Stimulated activated naive CD4-positive, alpha-beta T cell treated with Interleukin-2 at 50 U/mL for 16 hours (primary cell): ENCODE measurements at regions not wholly inside any gene's neighbourhood (a gene's known extent, or its start where the extent isn't known, plus 50 kb on each side); places are given as distances from the start of the nearest gene placed in this dataset.

Experiments used
- DNase-seq: peaks from one replicate; lab custom pipeline; 2025; lab: John Stamatoyannopoulos, UW

DNA sequence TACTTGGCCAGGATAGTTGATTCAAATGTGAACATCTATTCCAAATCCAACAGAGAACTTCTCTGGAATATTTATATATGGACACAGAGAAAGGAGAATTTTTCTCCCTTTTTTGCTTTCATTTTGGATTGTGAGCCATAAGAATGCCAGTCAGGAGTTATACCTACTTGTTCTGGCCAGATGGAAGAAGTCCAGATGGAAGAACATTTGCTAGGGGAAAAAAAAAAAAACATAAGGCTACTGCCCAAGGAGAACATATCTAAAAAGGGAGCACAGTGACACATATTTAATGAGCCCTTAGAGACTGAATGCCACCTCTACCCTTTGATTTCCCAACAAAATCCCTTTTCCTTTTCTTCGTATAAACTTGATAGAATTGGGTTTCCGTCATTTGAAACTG lies 61.7 kb upstream of the PPP2R2B start:
- DNase-seq = no peak

DNA sequence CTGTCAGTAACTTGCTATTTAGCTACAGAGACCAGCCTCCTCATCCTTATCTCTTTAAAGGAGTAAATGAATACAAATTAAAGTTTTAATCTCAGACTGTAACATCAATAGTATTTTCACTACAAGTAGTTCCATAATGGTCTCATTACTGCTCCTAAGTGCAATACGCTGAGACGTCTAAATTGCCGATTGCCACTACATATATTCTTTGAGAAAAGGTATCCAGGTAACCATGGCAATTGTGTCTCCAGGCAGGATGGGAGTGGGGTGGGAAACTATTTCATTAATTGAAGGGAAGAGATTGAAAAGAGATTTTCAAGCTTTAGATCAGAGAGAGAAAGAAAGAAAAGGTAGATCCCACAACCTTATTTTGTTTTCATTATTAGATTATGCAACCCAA lies 65.5 kb upstream of the PPP2R2B start:
- DNase-seq = no peak

DNA sequence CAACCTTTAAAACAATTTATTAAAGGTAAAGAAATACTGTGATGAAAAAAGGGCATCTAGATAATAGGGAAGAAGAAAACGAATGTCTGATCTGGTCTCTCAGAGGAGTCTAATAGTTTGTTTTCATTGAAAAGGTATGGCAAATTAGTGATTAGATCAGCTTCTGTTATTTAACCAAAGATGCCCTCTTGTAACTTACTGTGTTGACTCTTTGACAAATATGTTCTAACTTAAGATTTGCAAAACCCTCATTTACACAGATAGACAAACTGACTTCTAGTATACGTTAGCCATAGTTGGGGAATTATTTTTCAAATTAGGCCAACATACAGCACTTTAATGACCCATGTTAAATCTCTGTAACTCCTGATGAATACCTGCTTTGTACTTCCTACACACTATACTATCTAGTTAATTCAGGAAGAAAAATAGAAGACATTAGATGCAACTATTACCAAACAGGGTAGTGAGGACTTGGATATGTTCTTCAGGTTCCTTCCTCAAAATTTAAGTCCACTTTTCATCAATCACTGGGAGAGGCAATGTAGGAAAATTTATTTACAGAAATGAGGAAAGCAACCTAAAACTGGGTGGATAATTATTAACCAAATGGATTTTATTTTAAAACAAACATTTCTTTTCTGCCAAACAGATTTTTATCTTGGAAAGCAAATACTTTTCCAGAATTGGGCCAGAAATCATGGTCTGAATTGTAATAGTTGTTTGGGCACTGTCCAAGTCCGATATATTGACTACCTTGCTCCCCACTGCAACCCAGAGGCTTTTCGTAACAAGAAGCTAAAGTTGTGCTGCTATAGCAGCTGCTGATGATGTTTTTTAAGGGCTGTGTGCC lies 66.4 kb upstream of the PPP2R2B start:
- no peak for DNase-seq

DNA sequence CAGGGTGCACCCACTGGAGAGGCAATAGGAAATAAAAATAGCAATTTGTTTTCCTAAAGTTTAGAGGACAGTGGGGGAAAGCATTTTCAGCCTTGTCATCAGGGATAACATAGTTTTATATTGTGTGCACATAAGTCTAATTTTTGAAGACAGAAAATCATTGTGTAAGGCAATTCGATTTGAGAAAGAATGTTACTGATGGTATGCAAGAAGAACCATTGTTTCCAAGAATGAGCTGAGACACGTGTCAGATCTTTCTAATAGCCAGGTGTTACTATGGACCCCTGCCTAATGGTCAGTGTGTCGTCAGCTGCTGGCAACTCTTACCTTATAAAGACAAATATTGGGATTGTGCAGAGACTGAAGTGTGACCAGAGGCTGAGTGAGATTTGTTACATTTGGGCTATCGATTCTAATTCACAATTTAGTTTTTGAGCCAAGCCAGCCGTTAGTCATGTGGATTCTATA lies 67.1 kb upstream of the PPP2R2B start:
- no peak for DNase-seq

DNA sequence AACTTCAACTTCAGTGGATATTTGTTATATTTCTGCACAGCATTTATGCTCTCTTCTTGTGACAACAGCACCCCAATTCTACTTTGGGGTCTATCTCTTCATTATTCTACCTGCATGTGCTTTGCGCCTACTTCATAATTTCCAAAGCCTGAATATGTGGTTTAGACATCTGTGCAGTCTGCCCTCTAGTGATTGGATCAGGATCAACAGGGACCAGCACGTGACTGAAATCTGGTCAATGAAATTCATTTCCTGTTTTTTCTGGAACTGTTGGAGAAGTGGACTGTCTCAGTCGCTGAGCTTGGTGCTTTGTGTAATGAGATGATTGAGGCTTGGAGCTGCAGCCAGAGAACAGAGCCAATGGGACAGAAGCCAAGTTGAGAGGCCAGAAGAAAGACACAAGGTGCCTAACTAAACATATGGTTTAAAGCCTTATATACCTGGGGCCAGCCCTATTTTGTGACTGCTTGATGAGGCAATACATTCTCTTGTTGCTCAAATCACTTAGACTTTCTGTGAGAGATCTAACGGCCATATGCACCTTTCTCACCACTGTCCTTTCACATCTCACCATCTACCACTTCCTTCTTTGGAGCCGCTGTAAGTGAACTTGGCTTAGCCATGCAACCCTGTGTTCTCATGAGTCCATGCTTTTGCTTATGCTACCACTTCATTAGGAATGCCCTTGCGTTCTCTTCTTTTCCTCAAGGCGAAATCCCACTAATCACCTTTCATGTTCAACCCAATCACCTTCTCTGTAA lies 68.8 kb upstream of the PPP2R2B start:
- DNase-seq = no peak

DNA sequence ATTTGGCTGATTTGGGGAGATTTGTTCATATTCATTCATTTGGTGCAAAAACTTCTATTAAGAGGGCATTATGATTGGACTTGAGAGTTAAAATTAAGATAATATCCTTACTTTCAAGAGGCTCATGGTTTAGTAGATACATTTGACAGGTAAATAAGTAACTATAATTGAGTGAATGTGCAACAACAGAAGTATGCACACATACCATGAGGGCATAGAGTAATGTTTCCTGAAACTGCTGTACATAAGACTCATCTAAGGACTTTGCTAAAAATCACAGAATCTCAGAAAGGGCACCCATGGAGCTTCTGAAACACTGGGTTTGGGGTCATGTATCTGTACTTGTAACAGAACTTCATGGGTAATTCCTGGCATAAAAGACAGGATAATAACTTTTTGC lies 70.1 kb upstream of the PPP2R2B start:
- DNase-seq = no peak

DNA sequence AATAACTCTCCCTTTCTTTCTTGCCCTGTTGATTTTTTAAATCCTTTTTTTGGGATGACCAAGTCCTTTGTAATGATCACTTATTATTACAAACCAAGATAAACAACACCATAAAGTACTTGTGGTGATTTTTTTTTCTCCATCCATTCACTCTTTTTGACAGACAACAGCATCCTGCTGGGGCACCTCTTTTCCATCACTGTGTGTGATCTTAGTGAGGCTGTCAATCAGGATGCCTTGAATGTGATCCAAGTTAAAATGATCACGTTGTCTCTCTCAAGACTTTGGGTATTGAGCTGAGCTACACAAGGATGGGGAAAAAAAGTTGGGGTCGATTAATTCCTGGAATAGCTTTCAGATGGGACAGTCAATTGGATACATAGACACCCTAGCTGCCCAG lies 73.6 kb upstream of the PPP2R2B start:
- DNase-seq = no peak

DNA sequence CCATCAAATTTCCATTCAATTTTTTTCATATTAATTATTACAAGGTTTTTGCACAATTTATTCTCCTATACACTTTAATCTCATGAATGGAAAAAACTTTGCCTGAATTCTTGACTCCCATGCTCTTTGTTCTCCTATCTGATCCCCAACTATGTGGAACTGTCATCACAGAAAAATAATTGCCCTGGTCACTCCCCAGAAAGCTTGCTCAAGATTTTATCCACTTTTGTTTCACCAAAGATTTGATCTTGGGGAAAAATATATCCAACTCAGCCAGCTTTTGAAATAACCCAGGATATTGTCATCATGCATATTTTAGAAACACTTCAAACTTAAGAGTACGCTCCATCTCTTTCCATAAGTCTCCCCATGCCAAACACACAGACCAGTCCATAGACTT lies 77.7 kb upstream of the PPP2R2B start:
- DNase-seq = no peak

DNA sequence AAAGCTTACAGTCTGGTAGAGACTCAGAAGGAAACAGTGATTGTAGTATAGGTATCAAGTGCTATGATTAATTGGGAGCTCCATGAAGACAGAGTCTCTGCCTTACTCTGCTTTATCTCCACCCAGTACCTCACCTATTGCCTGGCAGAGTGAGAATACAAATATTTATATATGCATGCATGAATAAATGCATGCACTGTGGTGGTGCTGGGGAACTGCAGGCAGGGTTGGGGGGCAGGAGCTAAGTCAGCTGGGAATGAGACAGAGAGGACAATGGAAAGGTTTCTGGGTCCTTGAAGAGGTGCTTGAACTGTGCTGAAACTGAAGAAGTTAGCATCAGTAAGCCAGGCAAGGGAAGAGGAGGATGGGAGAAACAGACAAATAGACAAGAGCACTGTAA lies 80.8 kb upstream of the PPP2R2B start:
- no peak for DNase-seq

DNA sequence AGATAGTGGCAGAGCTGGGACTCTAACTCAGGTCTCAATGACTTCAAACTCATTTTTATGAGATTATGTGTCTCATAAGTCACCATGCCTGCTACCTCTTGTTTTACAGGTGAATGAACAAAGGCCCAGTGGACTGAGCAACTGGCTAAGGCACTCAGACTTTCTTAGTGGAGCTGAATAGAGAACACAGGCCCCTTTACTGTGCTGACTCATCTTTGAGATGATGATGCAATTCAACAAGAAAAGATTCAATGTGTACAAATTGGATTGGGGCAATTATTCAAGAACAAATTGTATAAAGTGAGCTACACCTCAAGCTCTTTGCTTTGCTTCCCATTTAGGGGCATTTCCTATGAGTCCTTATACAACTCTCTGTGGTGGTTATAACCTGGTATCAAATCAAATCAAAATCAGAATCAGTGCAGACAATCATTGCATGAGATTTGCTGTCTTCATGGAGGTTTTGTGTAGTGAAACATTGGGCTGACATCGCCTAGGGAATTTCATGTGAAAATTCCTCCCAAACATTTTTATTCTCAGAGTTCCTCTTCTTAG lies 84.3 kb upstream of the PPP2R2B start:
- DNase-seq = no peak

DNA sequence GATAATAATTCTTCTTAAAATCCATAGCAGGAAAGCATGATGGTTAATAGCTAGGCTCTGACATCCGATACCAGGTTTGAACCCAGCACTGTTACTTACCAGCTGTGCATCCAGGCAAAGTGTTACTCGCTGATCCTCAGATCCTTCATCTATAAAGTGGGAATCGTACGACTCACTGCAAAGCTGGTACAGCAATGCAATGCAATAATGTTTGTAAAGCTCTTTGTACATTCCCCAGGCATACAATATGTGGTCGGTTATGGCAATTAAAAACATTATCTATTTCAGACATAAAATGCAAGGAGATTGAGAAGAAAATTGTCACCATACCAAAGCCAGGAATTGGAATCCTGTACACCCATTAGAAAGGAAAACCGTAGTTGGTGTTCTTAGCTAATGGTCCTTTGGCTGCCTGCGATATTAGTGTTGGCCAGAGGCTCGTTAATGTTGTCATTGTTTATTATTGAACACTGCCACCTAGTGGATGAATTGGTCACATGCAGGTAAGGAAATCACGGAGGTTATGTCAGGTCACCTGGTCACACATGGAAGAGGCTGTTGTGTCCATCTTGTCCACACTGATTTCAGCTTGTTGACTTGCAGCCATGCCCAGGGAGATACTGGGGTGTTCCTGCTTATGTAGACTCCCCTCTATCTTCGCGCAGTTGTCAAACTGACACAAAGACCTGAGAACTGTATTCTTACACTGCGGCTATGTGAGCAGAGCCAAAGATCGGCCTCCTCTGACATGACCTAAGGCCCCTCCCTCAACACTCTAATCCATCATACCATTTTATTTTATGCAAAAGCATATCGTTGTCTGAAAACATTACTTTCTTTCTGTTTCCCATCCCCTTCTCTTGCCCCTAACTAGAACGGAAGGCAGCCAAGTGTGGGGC lies 87.5 kb upstream of the PPP2R2B start:
- DNase-seq = peak; percentile 11

DNA sequence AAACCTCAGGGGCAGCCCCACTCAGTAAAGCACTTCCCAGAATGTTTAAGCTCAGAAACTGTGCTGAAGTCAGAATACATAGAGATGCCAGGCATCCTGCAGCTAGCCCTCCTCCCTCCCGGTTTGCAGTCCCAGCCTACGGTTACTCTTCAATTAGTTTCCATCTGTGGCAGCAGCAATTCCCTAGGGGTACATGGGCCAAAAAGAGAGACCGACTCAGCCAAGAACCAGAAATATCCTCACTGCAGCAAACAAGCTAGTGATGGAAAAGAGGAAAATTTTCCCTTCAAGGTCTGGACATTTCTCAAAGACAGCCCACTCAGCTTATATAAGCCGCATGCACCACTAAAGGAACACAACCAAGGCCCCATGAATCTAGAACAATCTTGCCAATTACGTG lies 89.1 kb upstream of the PPP2R2B start:
- no peak for DNase-seq

DNA sequence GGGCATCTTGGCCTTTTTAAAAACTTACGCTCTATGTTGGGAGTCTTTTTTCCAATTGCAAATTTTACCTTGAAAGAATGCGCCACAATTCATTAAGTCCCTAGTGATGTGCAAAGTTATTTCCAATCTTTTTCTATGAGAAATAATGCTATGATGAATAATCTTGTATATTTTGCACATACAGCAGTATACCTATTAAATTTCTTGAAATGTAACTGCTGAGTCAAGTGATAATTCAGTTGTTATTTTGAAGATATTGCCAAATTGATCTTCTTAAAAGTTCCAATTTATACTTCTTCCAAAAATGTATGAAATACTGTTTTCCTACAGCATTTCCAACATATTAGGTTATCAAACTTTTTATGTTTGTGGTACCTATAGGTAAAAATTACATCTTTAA lies 92.8 kb upstream of the PPP2R2B start:
- no peak for DNase-seq

DNA sequence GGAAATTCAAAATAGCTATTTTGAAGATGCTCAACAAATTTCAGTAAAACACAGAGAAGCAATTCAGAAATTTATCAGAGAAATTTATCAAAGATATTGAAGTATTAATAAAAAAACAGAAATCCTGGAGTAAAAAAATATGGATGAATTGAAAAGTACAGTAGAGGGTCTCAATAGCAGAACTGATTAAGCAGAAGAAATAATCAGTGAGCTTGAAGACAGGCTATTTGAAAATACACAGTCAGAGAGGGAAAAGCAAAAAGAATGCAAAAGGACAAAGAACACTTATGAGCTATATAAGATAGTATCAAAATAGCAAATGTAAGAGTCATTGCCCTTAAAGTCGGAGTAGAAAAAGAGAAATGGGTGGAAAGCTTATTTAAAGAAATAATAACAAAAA lies 107.9 kb upstream of the PPP2R2B start:
- DNase-seq = no peak

DNA sequence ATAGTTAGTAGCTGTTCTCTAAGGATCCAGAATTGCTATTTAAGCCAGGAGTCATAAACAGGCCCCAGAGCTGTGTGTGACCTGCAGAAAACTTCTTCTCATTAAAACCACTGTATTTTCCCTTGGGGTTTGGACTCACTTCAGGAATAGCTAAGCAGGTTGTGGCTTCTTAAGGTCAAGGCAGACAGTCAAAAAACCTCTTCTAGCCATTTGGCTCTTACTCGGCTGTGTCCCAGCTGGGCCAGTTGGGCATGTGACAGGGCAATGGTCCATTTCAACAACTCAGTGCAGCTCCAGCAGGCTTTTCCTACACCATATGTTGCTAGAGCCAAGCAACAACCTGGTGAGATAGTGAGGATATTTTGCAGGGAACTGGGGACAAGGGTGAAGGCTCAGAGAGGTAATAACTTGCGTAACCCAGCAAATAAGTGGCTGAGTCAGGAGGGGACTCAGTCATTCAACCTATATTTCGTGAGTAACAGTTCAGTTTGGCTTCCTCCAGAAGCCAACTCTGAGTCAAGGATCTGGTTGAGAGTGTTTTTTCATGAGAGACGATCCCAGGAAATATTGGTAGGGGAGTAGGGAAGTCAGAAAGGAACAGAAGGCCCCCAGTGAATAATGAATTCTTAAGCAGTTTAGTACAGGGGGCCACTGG lies 115.4 kb upstream of the PPP2R2B start:
- DNase-seq = no peak

DNA sequence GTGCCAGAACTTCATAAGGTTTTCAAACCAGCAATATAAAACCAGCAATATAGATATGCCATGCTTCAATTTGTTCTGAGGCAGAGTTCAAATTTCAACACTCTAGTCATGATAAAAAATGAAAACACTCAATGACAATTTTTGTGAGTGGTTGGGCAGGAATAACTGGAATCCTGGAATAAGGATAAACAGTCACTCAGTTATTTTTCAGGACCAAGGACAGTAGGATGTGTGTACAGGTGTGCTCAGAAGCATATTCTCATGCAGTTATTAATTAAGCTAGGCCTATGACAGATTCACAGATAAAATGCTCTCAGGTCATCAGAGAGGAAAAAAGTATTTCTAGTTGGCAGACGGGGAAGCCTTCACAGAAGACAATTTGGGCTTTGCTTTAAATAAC lies 117.3 kb upstream of the PPP2R2B start:
- no peak for DNase-seq

DNA sequence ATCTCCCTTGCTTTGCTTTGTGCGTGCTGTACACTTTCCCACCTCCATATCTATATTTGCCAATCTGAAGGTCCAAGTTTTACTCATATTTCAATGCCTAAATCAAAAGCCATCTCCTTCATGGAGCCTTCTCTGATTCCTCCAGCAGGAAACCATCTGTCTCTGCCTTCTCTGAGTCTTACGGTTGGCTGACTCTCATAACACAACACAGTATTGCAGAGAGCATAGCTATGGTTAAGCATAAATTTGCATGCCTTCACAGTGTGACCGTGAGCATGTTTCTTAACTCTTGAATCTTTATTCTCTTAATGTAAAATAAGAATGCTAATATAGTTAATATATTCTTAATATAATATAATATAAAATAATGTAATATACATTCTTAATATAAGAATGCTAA lies 136.8 kb upstream of the PPP2R2B start:
- DNase-seq = no peak

DNA sequence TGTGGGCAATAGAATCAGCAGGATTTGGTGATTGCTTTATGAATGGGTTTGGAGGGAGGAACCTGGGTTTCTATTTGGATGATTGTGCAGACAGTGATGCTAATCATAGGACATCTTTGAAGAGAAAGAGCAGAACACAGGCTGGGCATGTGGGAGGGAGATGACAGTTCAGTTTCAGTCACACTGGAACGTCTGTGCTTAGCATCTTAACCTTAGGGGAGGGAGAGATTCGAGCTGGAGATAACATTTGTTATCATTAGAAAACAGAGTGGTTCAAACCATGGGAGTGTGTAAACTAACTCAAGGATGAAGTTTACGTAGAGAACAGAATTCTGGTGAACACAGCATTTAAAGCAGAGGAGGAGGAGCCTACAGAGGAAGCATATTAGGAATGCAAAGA lies 138.6 kb upstream of the PPP2R2B start:
- no peak for DNase-seq

DNA sequence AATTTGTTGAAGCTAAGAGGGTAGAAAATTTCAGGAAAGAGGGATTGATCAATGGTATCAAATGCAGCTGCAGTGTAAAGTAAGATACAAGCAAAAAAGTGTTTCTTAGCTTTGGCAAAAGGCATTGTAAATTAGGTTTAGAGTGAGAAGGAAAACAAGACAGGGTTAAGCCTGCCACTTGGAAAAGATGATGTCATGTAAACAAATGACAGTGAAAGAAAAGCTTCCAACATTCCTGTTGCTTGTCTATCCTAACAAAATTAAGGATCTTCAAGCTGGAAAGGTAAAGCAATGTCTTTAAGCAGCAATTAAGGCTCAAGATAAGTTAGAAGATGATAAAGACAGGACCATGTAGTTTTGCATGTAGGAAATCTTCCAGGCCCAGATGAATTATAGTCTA lies 139.1 kb upstream of the PPP2R2B start:
- DNase-seq = no peak

DNA sequence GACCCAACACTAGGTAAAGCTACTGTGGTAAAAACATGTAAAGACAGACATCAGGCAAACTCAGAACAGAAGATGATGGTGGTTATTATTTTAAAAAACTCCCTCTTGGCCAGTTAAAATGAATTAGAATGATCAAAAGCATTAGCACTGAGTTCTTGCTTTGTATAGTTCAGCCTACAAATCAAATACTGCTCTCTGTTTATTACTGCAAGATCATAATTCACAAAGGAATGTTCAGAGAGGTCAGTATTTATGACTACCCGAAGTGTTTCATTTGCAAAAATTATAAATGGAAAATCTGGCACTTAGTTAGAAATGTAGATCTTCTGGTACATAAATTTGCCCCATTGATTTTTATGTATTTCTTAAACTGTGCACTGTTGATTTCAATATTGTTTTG lies 140.3 kb upstream of the PPP2R2B start:
- no peak for DNase-seq

DNA sequence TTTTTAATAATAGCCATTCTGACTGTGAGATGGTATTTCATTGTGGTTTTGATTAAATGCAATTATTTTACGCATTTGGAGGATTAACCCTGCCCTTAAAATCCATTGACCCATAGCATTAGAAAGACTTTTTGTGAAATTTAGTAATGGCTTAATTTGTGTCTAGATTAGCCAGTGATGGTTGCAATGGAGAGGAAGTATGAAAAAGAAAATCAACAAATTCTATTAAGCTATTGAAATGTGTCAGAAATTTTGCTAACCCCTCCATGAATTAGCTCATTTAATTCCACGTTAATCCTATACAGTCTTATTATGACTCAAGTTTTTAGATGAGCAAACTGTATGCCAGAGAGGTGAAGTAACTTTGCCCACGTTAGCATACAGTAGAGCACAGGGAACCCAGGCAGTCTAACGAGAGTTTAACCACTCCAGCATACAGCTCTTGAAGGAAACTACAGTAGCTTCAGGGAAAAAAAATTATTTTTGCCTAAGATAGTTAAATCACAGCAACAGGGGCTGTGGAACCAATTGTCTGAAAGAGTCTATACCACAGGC lies 158.2 kb upstream of the PPP2R2B start:
- no peak for DNase-seq
